GM12864 (cell line): ENCODE measurements at regions not wholly inside any gene's neighbourhood (a gene's known extent, or its start where the extent isn't known, plus 50 kb on each side); places are given as distances from the start of the nearest gene placed in this dataset.

Source experiments
- DNase-seq: peaks from one replicate; pipeline ENCODE4 v3.0.0-alpha.2; 2011; ENCODE audit warnings: low read depth
- H3K4me3 ChIP-seq: 2 replicates; pipeline ENCODE4 v1.5.1; 2011; ENCODE audit warnings: mild to moderate bottlenecking, low read depth, low read length, control low read depth
- CTCF ChIP-seq: IDR thresholded peaks from 2 replicates; pipeline ENCODE4 v1.5.1; 2011; ENCODE audit warnings: low read depth, mild to moderate bottlenecking, moderate library complexity, low read length, control low read depth, inconsistent platforms; ENCODE audit errors: missing control alignments

GRCh38 chr14:98119739-98120138 lies 1152.3 kb downstream of the BCL11B start:
- no peak for DNase-seq
- H3K4me3 ChIP-seq: no peak overlapping the region
- no peak for TF ChIP-seq CTCF

GRCh38 chr14:98120831-98121464 lies 1151.0 kb downstream of the BCL11B start:
- no peak for TF ChIP-seq CTCF
- DNase-seq: no peak
- H3K4me3 ChIP-seq: no peak overlapping the region

GRCh38 chr14:98122527-98122926 lies 1149.5 kb downstream of the BCL11B start:
- H3K4me3 ChIP-seq: no peak overlapping the region
- no peak for DNase-seq
- TF ChIP-seq CTCF: no peak

GRCh38 chr14:98130691-98131090 lies 1141.3 kb downstream of the BCL11B start:
- H3K4me3 ChIP-seq: no peak overlapping the region
- TF ChIP-seq CTCF: no peak
- no peak for DNase-seq

GRCh38 chr14:98131406-98131805 lies 1140.6 kb downstream of the BCL11B start:
- no peak for DNase-seq
- TF ChIP-seq CTCF: no peak
- no peak overlapping the region for H3K4me3 ChIP-seq

- DNase-seq: no peak
- TF ChIP-seq CTCF: no peak
- H3K4me3 ChIP-seq: no peak overlapping the region
These were observed 1138.2 kb downstream of the BCL11B start for GRCh38 chr14:98133806-98134205.

- no peak overlapping the region for H3K4me3 ChIP-seq
- no peak for TF ChIP-seq CTCF
- no peak for DNase-seq
These were observed 1135.8 kb downstream of the BCL11B start for GRCh38 chr14:98136012-98136789.
